ENCODE measurements at regions not wholly inside any gene's neighbourhood (a gene's known extent, or its start where the extent isn't known, plus 50 kb on each side); places are given as distances from the start of the nearest gene placed in this dataset.

GRCh38 chr4:60173103-60173502 lies 1027.0 kb upstream of the ADGRL3 start:
- intact Hi-C loops (cut with DNase I, micrococcal nuclease), result no loop called here
- Histone ChIP-seq H3K4me1 (ENCODE audit: low read depth) (no peaks in the 10 kb centered on the region), H3K9me3 (no peaks in the 10 kb centered on the region), H3K4me3 (no peak overlapping the region), H3K36me3 (ENCODE audit: low read depth) (no peaks in the 10 kb centered on the region)
- no peak for DNase-seq
- ATAC-seq, result no peak
- no peak for TF ChIP-seq CTCF (IDR thresholded peaks at IDR 0.05)

- Histone ChIP-seq H3K4me3 (no peak overlapping the region), H3K4me1 (ENCODE audit: low read depth) (no peaks in the 10 kb centered on the region), H3K9me3 (no peaks in the 10 kb centered on the region), H3K36me3 (ENCODE audit: low read depth) (no peaks in the 10 kb centered on the region)
- intact Hi-C loops (cut with DNase I, micrococcal nuclease), result no loop called here
- DNase-seq (no peak), ATAC-seq (no peak)
- no peak for TF ChIP-seq CTCF (IDR thresholded peaks at IDR 0.05)
Measured at GRCh38 chr4:60173718-60174117, 1026.4 kb upstream of the ADGRL3 start.

GRCh38 chr4:60175241-60175640 lies 1024.9 kb upstream of the ADGRL3 start:
- H3K9me3 ChIP-seq, result no peaks in the 10 kb centered on the region
- ATAC-seq (no peak), DNase-seq (no peak)
- H3K4me1 ChIP-seq (ENCODE audit: low read depth), result no peaks in the 10 kb centered on the region
- H3K36me3 ChIP-seq (ENCODE audit: low read depth), result no peaks in the 10 kb centered on the region
- no peak overlapping the region for H3K4me3 ChIP-seq
- TF ChIP-seq CTCF (IDR thresholded peaks at IDR 0.05), result no peak
- intact Hi-C loops (cut with DNase I, micrococcal nuclease), result no loop called here

- Histone ChIP-seq H3K36me3 (ENCODE audit: low read depth) (no peaks in the 10 kb centered on the region), H3K4me3 (no peak overlapping the region), H3K4me1 (ENCODE audit: low read depth) (no peaks in the 10 kb centered on the region), H3K9me3 (no peaks in the 10 kb centered on the region)
- ATAC-seq (no peak), DNase-seq (no peak)
- intact Hi-C loops (cut with DNase I, micrococcal nuclease), result no loop called here
- TF ChIP-seq CTCF (IDR thresholded peaks at IDR 0.05), result no peak
Measured at GRCh38 chr4:60187428-60187827, 1012.7 kb upstream of the ADGRL3 start.

GRCh38 chr4:60189286-60189685 lies 1010.8 kb upstream of the ADGRL3 start:
- H3K4me1 ChIP-seq (ENCODE audit: low read depth), result no peaks in the 10 kb centered on the region
- no peaks in the 10 kb centered on the region for H3K9me3 ChIP-seq
- no peak for TF ChIP-seq CTCF (IDR thresholded peaks at IDR 0.05)
- no peak overlapping the region for H3K4me3 ChIP-seq
- intact Hi-C loops (cut with DNase I, micrococcal nuclease), result no loop called here
- DNase-seq, result no peak
- ATAC-seq, result no peak
- no peaks in the 10 kb centered on the region for H3K36me3 ChIP-seq (ENCODE audit: low read depth)

- ATAC-seq (no peak), DNase-seq (no peak)
- H3K9me3 ChIP-seq, result no peaks in the 10 kb centered on the region
- no peak for TF ChIP-seq CTCF (IDR thresholded peaks at IDR 0.05)
- H3K4me3 ChIP-seq, result no peak overlapping the region
- no peaks in the 10 kb centered on the region for H3K36me3 ChIP-seq (ENCODE audit: low read depth)
- intact Hi-C loops (cut with DNase I, micrococcal nuclease), result no loop called here
- no peaks in the 10 kb centered on the region for H3K4me1 ChIP-seq (ENCODE audit: low read depth)
Measured at GRCh38 chr4:60194214-60194613, 1005.9 kb upstream of the ADGRL3 start.
